ENCODE measurements at regions not wholly inside any gene's neighbourhood (a gene's known extent, or its start where the extent isn't known, plus 50 kb on each side); places are given as distances from the start of the nearest gene placed in this dataset.

- TF ChIP-seq CTCF (tag by site-specific recombination; IDR thresholded peaks at IDR 0.05) (no peak), REST (tag by site-specific recombination; IDR thresholded peaks at IDR 0.05) (no peak)
Observed at GRCh38 chr5:153275695-153276094, 214.8 kb upstream of the GRIA1 start.
